ENCODE measurements at regions not wholly inside any gene's neighbourhood (a gene's known extent, or its start where the extent isn't known, plus 50 kb on each side); places are given as distances from the start of the nearest gene placed in this dataset.
"Not testable (repeated sequence)": the region's sequence is repeated elsewhere in the genome, so short reads cannot be mapped to it uniquely, and the experiment has no call there.

GRCh38 chr13:44648392-44649103, 72.4 kb upstream of the TSC22D1 start:
- dilution Hi-C loops (cut with MboI; ENCODE audit: extremely low pct_ligation_motif_present, low sequenced_read_pairs), result no loop called here
- DNase-seq (ENCODE audit: low read depth, low spot score) (no peak), FAIRE-seq (peak; percentile 5)
- no peaks in the 10 kb centered on the region for H4K20me1 ChIP-seq (ENCODE audit: control insufficient read depth, extremely low read depth, insufficient read depth, low read length)
- no peak overlapping the region for H3K4me3 ChIP-seq (ENCODE audit: control insufficient read depth in 2 of 3, extremely low read depth in 1 of 3, insufficient read depth in 2 of 3, low read depth in 1 of 3, low read length in 3 of 3)
- H3K27ac ChIP-seq (ENCODE audit: control insufficient read depth, insufficient read depth, low read length), result no peak overlapping the region
- no peak overlapping the region for H3K4me2 ChIP-seq (ENCODE audit: control insufficient read depth, extremely low read depth, insufficient read depth, low read depth, low read length)
- H3K9ac ChIP-seq (ENCODE audit: control insufficient read depth, extremely low read depth, insufficient read depth, low read length), result no peak overlapping the region
- peaks cover 3% of the 10 kb centered on the region for H3K4me1 ChIP-seq (ENCODE audit: control insufficient read depth, extremely low read depth, insufficient read depth, low read length)
- H3K27me3 ChIP-seq (ENCODE audit: control insufficient read depth, extremely low read depth, insufficient read depth, low read length), result no peaks in the 10 kb centered on the region
- no peaks in the 10 kb centered on the region for H3K9me1 ChIP-seq (ENCODE audit: control insufficient read depth, extremely low read depth, insufficient read depth, low read length)
- TF ChIP-seq, protein P1, sequence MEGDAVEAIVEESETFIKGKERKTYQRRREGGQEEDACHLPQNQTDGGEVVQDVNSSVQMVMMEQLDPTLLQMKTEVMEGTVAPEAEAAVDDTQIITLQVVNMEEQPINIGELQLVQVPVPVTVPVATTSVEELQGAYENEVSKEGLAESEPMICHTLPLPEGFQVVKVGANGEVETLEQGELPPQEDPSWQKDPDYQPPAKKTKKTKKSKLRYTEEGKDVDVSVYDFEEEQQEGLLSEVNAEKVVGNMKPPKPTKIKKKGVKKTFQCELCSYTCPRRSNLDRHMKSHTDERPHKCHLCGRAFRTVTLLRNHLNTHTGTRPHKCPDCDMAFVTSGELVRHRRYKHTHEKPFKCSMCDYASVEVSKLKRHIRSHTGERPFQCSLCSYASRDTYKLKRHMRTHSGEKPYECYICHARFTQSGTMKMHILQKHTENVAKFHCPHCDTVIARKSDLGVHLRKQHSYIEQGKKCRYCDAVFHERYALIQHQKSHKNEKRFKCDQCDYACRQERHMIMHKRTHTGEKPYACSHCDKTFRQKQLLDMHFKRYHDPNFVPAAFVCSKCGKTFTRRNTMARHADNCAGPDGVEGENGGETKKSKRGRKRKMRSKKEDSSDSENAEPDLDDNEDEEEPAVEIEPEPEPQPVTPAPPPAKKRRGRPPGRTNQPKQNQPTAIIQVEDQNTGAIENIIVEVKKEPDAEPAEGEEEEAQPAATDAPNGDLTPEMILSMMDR (optimal IDR thresholded peaks at IDR 0.05 in 1 of 3, IDR thresholded peaks at IDR 0.05 in 1 of 3, conservative IDR thresholded peaks at IDR 0.05 in 1 of 3; ENCODE audit: extremely low read depth in 1 of 3, insufficient read depth in 2 of 3, low read length in 3 of 3), result peak in 2 of 3 experiments; percentile 18 to 24
- no peak for TF ChIP-seq EZH2 (IDR thresholded peaks at IDR 0.05; ENCODE audit: low read length)
- H2AFZ ChIP-seq (ENCODE audit: control insufficient read depth, low read length), result no peak overlapping the region
- H3K79me2 ChIP-seq (ENCODE audit: control insufficient read depth, insufficient read depth, low read length), result no peaks in the 10 kb centered on the region
- H3K9me3 ChIP-seq (ENCODE audit: control insufficient read depth, low read depth, low read length), result no peaks in the 10 kb centered on the region
- no peaks in the 10 kb centered on the region for H3K36me3 ChIP-seq (ENCODE audit: control insufficient read depth in 2 of 2, extremely low read depth in 1 of 2, insufficient read depth in 2 of 2, low read length in 2 of 2)

DNA sequence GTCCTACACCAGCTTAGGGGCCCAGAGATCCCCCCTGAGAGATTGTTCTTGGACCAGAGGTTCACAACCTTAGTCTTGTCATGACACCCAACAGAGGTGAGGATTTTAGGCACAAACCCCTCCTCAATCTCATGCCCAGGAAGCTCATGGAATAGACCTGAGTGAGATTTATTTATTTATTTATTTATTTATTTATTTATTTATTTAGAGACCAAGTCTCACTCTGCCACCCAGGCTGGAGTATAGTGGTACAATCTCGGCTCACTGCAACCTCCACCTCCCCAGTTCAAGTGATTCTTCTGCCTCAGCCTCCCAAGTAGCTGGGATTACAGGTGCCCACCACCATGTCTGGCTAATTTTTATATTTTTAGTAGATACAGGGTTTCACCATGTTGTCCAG, 71.4 kb upstream of the TSC22D1 start:
- H4K20me1 ChIP-seq (ENCODE audit: control insufficient read depth, extremely low read depth, insufficient read depth, low read length); dilution Hi-C loops (cut with MboI; ENCODE audit: extremely low pct_ligation_motif_present, low sequenced_read_pairs); H3K36me3 ChIP-seq (ENCODE audit: control insufficient read depth in 2 of 2, extremely low read depth in 1 of 2, insufficient read depth in 2 of 2, low read length in 2 of 2); H3K27me3 ChIP-seq (ENCODE audit: control insufficient read depth, extremely low read depth, insufficient read depth, low read length); H3K4me1 ChIP-seq (ENCODE audit: control insufficient read depth, extremely low read depth, insufficient read depth, low read length); FAIRE-seq; H3K79me2 ChIP-seq (ENCODE audit: control insufficient read depth, insufficient read depth, low read length); H3K9me3 ChIP-seq (ENCODE audit: control insufficient read depth, low read depth, low read length); H3K4me3 ChIP-seq (ENCODE audit: control insufficient read depth in 2 of 3, extremely low read depth in 1 of 3, insufficient read depth in 2 of 3, low read depth in 1 of 3, low read length in 3 of 3); H3K9me1 ChIP-seq (ENCODE audit: control insufficient read depth, extremely low read depth, insufficient read depth, low read length); H3K4me2 ChIP-seq (ENCODE audit: control insufficient read depth, extremely low read depth, insufficient read depth, low read depth, low read length); DNase-seq (ENCODE audit: low read depth, low spot score); H3K9ac ChIP-seq (ENCODE audit: control insufficient read depth, extremely low read depth, insufficient read depth, low read length); H2AFZ ChIP-seq (ENCODE audit: control insufficient read depth, low read length); H3K27ac ChIP-seq (ENCODE audit: control insufficient read depth, insufficient read depth, low read length): not testable (repeated sequence)

- no peaks in the 10 kb centered on the region for H3K79me2 ChIP-seq (ENCODE audit: control insufficient read depth, insufficient read depth, low read length)
- H2AFZ ChIP-seq (ENCODE audit: control insufficient read depth, low read length), result no peak overlapping the region
- no peaks in the 10 kb centered on the region for H3K9me1 ChIP-seq (ENCODE audit: control insufficient read depth, extremely low read depth, insufficient read depth, low read length)
- no peak for FAIRE-seq
- dilution Hi-C loops (cut with MboI; ENCODE audit: extremely low pct_ligation_motif_present, low sequenced_read_pairs), result no loop called here
- no peak for DNase-seq (ENCODE audit: low read depth, low spot score)
- no peak overlapping the region for H3K27ac ChIP-seq (ENCODE audit: control insufficient read depth, insufficient read depth, low read length)
- H3K9ac ChIP-seq (ENCODE audit: control insufficient read depth, extremely low read depth, insufficient read depth, low read length), result no peak overlapping the region
- H3K27me3 ChIP-seq (ENCODE audit: control insufficient read depth, extremely low read depth, insufficient read depth, low read length), result no peaks in the 10 kb centered on the region
- TF ChIP-seq, protein P1 (optimal IDR thresholded peaks at IDR 0.05 in 1 of 3, IDR thresholded peaks at IDR 0.05 in 1 of 3, conservative IDR thresholded peaks at IDR 0.05 in 1 of 3; ENCODE audit: extremely low read depth in 1 of 3, insufficient read depth in 2 of 3, low read length in 3 of 3), result no peak
- no peak for TF ChIP-seq EZH2 (IDR thresholded peaks at IDR 0.05; ENCODE audit: low read length)
- no peak overlapping the region for H3K4me2 ChIP-seq (ENCODE audit: control insufficient read depth, extremely low read depth, insufficient read depth, low read depth, low read length)
- no peaks in the 10 kb centered on the region for H3K9me3 ChIP-seq (ENCODE audit: control insufficient read depth, low read depth, low read length)
- H3K4me3 ChIP-seq (ENCODE audit: control insufficient read depth in 2 of 3, extremely low read depth in 1 of 3, insufficient read depth in 2 of 3, low read depth in 1 of 3, low read length in 3 of 3), result no peak overlapping the region
- no peaks in the 10 kb centered on the region for H3K4me1 ChIP-seq (ENCODE audit: control insufficient read depth, extremely low read depth, insufficient read depth, low read length)
- no peaks in the 10 kb centered on the region for H4K20me1 ChIP-seq (ENCODE audit: control insufficient read depth, extremely low read depth, insufficient read depth, low read length)
- H3K36me3 ChIP-seq (ENCODE audit: control insufficient read depth in 2 of 2, extremely low read depth in 1 of 2, insufficient read depth in 2 of 2, low read length in 2 of 2), result no peaks in the 10 kb centered on the region
Measured at GRCh38 chr13:44646044-44646443, 69.9 kb upstream of the TSC22D1 start.

All from keratinocyte (primary cell).